GM12864 (cell line): ENCODE measurements at regions not wholly inside any gene's neighbourhood (a gene's known extent, or its start where the extent isn't known, plus 50 kb on each side); places are given as distances from the start of the nearest gene placed in this dataset.

Experiments
- DNase-seq: peaks from one replicate; pipeline ENCODE4 v3.0.0-alpha.2; 2011; ENCODE audit warnings: low read depth
- H3K4me3 ChIP-seq: 2 replicates; pipeline ENCODE4 v1.5.1; 2011; ENCODE audit warnings: mild to moderate bottlenecking, low read depth, low read length, control low read depth
- CTCF ChIP-seq: IDR thresholded peaks from 2 replicates; pipeline ENCODE4 v1.5.1; 2011; ENCODE audit warnings: low read depth, mild to moderate bottlenecking, moderate library complexity, low read length, control low read depth, inconsistent platforms; ENCODE audit errors: missing control alignments

DNA sequence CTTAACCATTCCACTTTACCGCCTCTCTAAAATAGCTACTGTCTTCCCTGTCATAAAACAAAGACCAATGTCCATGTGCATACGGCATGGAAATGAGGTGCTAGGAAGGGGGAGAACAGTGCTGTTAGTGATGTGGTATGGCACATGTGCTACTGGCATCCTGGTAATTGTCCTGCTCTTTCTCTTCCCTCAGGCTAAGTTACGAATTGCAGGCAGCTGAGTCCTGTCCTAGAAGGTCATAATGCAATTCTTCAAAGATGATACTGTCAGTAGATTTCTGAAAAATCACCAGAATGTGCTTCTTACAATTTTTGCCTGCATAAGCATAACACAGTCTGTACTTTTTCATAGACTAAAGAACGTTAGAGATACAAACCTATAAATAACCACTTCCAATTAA, 216.8 kb downstream of the RSL24D1 start:
- no peak for DNase-seq
- no peak for TF ChIP-seq CTCF
- H3K4me3 ChIP-seq = no peak overlapping the region

DNA sequence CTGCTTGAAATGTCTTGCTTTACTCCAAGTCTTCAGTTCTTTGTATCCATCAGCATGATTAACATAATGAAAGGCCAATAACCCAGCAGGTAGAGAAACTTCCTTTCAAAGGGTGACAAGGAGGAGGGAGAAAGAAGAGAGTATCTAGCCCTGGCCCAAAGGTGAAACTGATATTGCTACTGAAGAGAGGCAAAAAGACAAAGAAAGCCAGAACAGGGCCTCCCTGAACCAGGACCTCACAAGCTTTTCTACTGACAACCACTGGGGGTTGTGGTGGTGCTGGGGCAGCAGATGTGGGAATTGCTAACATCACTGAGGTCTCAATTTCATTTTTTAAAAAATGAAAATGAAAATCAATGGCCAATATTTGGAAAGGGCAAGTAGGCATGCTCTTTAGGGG, 234.1 kb downstream of the RSL24D1 start:
- no peak for TF ChIP-seq CTCF
- no peak for DNase-seq
- no peak overlapping the region for H3K4me3 ChIP-seq

DNA sequence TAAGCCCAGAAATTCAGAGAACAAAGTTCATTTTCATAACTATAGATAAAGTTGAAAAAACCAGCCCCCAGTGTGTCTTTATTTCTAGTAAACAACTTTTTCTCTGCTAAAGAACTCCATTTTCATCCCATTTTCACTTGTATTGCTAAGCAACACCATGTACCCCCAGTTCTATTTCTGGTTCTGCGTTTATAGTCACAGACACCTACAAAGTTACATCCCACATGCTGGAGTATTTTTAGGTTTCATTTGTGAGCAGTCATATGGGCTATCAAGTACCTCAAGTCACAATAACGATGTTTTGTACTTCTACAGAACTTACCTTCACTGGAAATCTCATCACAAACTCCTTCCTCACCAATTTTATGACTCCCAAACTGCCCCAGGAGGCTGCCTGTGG, 236.5 kb downstream of the RSL24D1 start:
- no peak for TF ChIP-seq CTCF
- no peak overlapping the region for H3K4me3 ChIP-seq
- no peak for DNase-seq

DNA sequence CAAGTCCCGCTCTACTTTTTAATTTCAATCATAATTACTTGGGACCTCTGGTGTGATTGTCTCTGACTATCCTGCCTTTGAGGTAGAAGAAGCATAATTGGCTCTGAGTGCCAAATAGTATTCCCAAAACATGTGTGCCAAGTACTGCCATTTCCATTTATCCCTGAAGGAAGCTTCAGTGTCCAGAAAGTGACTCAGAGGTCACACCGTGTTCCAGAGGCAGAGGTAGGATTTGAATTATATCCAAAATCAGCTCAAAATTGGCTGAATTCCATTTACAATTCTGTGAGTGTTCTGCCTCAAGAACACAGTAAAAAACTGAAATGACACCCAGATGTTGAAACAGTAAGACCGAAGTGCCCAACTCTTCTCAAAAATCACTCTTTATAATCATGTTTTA, 255.3 kb downstream of the RSL24D1 start:
- no peak for TF ChIP-seq CTCF
- no peak for DNase-seq
- H3K4me3 ChIP-seq = no peak overlapping the region

DNA sequence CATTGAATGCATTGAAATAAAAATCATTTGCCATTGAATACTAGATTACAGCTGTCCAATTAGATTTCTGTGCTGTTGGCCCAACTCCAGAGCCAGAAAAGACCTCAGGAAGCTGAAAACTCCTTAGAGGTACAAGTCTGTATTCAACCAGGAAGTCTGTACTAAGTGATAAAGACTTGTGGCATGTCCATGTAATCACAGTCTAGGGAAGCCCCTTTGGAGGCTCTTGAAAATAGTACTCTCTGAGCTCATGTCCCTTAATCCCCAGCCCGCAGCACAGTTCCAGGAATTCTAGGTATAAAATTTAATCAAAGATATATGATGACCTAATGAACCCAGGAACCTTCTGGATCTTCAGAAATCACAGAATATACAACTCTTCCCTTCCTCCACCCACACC, 279.4 kb downstream of the RSL24D1 start:
- no peak for TF ChIP-seq CTCF
- H3K4me3 ChIP-seq = no peak overlapping the region
- DNase-seq = no peak

GRCh38 chr15:54915380-54915779, 281.4 kb downstream of the RSL24D1 start:
- no peak for TF ChIP-seq CTCF
- no peak for DNase-seq
- H3K4me3 ChIP-seq = no peak overlapping the region

DNA sequence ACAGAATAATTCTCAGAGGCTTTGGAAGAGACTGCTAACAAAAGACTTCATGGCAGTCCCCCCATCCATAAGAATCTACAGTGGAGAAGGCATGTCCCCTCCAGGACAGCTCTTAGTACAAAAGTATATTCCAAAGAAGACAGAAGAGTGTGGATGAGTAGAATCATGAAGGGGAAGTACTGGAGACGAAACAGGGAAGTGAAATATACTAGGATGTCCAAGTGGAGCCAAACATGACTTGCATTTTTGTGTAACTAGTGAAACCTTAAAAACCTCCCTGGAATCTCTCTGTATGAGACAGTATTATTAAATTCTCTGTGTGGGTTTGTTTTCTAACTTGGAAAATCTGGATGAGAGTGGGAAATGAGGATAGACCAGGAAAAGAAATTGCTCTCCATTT, 312.4 kb downstream of the RSL24D1 start:
- TF ChIP-seq CTCF = no peak
- DNase-seq = no peak
- H3K4me3 ChIP-seq = no peak overlapping the region
